Esophagus mucosa (tissue), 1 donor: ENCODE measurements at regions not wholly inside any gene's neighbourhood (a gene's known extent, or its start where the extent isn't known, plus 50 kb on each side); places are given as distances from the start of the nearest gene placed in this dataset.
A peak's percentile ranks its signal among the peaks of the same experiment; 100 is the strongest.
"Not testable (repeated sequence)": the region's sequence is repeated elsewhere in the genome, so short reads cannot be mapped to it uniquely, and the experiment has no call there.

Experiments
- ATAC-seq: fragments of 200-7000 bp; cut with Tn5 transposase; one replicate; pipeline ENCODE4 v1.9.1; 2020
- donor health status: DM: yes; HTN: yes; CAD: no.

- ATAC-seq: no peak
Observed at GRCh38 chr11:29153078-29153477, 863.8 kb downstream of the KCNA4 start.

GRCh38 chr11:29142573-29142972, 874.3 kb downstream of the KCNA4 start:
- not testable (repeated sequence) for ATAC-seq

GRCh38 chr11:29135504-29135903, 881.3 kb downstream of the KCNA4 start:
- ATAC-seq: no peak

DNA sequence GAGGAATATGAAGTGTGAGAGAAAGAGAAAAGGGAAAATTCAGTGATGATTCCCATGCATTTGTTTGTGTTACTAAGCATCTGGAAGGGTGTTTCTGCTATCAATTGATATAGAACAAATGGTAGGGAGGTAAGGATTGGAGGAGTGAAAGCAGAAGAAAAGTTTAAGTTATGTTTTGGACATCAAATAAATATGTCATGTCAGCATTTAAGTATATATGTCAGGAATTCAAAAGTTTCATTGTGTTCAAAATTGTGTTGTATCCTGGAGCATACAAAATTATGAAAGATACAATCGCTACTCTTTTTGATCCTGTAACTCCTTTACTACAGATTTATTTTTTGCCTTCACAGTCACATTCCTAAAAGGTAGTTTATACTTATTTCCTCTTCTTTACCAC, 885.8 kb downstream of the KCNA4 start:
- ATAC-seq: no peak

DNA sequence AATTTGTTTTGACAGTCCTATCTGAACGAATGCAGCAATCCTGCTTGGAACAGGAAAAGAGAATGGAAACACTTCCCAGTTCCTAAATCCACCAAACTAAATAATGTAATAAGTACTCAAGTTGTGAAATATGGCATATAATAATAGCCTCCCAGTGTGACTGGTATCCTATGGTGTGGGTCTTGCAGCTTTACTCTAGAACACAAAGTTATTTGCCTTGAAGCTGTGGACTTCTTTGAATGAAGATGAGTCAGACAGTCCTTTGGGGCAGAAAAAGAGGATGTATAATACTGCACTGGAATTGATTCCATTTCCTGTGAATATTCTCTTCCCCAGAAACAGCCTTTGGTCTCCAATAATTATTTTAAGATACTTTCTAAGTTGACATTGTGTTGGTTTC, 887.0 kb downstream of the KCNA4 start:
- ATAC-seq: no peak

GRCh38 chr11:29127461-29127860, 889.4 kb downstream of the KCNA4 start:
- no peak for ATAC-seq

DNA sequence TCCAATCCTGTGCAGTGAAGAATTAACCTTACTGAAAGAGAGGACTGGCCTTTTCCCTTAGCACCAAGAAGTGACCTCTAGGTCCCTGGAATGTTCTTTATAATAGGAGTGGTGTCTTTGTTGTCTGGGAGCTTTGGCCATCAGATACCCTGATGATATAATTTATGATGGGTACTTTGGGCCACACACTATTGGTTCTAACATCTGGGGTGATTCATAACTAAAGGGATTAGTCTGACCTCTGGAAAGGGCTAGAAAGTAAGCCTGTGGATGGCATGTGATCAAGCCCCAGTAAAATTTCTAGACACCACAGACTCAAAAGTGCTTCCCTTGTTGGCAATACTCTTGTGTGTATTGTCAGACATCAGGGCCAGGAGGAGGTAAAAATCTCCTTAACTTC, 891.2 kb downstream of the KCNA4 start:
- ATAC-seq: no peak

DNA sequence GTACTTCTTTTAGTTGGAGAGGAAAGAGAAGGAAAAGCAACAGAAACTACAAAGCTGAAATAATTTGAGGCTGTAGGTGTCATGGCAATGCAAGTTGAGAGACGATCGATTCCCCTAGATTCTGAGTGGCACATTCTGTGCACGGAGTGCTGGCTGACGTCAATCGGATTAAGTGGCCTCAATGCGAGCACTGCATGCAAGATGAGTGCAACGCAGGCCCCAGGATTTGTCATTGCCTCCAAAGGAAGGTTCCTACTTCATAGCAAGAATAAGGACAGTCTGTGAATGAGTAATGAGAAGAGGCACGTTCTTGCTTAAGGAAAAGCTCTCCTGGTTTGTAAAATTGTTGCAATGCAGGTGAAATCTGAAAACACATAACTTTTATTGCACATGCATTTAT, 892.4 kb downstream of the KCNA4 start:
- no peak for ATAC-seq

GRCh38 chr11:29119707-29120618, 896.9 kb downstream of the KCNA4 start:
- peak; percentile 38 for ATAC-seq

DNA sequence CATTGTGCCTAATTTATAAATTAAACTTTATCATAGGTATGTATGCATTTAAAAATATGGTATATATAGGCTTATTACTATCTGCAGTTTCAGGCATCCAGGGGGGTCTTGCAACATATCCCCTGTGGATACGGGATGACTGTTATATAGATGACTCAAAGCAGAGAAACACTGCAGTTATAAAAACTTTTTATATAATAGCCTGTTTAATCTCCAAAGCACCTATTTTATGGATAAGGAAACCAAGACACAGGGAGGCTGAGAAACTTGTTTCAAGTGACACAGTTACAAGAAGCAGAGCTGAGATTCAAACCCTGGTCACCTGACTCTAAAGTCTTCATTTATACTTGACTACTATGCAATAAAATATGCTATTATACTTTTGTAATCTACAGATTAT, 897.7 kb downstream of the KCNA4 start:
- no peak for ATAC-seq

- ATAC-seq: no peak
Observed at GRCh38 chr11:29100967-29101366, 915.9 kb downstream of the KCNA4 start.

GRCh38 chr11:29095821-29096220, 921.0 kb downstream of the KCNA4 start:
- no peak for ATAC-seq

- ATAC-seq: no peak
Observed at GRCh38 chr11:29093416-29094120, 923.3 kb downstream of the KCNA4 start.

GRCh38 chr11:29087200-29087812, 929.5 kb downstream of the KCNA4 start:
- ATAC-seq: no peak

- ATAC-seq: no peak
Observed at GRCh38 chr11:29075726-29076125, 941.1 kb downstream of the KCNA4 start.

- ATAC-seq: no peak
Observed at GRCh38 chr11:29063630-29064361, 953.0 kb downstream of the KCNA4 start.

GRCh38 chr11:29061452-29061851, 953.3 kb downstream of the METTL15 start:
- ATAC-seq: no peak

DNA sequence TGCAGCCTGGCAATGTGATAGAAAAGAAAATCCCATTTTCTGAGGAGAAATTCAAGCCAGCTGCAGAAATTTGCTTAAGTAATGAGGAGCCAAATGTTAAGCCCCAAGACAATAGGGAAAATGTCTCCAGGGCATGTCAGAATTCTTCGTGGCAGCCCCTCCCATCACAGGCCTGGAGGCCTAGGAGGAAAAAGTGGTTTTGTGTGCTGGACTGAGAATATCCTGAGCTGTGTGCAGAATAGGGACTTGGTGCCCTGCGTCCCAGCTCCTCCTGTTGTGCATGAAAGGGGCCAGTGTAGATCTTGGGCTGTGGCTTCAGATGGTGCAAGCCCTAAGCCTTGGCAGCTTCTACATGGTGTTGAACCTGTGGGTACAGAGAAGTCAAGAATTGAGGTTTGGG, 948.3 kb downstream of the METTL15 start:
- ATAC-seq: not testable (repeated sequence)

DNA sequence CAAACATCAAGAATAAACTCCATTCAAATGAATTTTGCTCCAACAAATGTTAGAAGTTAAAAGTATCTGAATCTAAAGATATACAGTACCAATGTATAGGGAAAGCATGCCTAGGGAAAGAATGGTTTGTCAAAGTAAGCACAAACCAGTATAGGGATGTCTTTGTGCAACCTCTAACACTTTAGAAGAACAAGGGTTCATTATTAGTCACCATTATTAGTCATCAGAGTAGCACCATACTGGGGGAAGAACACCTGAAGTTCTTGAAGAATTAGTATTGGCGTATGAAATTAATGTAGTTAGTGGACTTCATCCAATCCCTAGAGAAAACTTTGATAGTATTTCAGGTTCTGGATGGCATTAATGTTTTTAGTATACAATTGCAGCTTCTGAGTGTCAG, 943.7 kb downstream of the METTL15 start:
- no peak for ATAC-seq

DNA sequence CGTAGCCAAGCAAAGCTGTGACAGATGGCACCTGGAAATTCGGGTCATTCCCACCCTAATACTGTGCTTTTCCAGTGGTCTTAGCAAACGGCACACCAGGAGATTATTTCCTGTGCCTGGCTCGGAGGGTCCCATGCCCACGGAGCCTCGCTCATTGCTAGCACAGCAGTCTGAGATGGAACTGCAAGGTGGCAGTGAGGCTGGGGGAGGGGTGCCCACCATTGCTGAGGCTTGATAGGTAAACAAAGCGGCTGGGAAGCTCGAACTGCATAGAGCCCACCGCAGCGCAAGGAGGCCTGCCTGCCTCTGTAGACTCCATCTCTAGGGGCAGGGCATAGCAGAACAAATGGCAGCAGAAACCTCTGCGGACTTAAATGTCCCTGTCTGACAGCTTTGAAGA, 942.8 kb downstream of the METTL15 start:
- not testable (repeated sequence) for ATAC-seq

GRCh38 chr11:29040489-29040888, 932.3 kb downstream of the METTL15 start:
- ATAC-seq: no peak

- no peak for ATAC-seq
Observed at GRCh38 chr11:29032384-29033149, 924.4 kb downstream of the METTL15 start.
